Lower lobe of right lung (tissue), 2 donors: ENCODE measurements at regions not wholly inside any gene's neighbourhood (a gene's known extent, or its start where the extent isn't known, plus 50 kb on each side); places are given as distances from the start of the nearest gene placed in this dataset.

Source experiments
- ATAC-seq, 2 donors: fragments of 200-7000 bp; cut with Tn5 transposase; one replicate each; pipeline ENCODE4 v1.9.1; 2020 to 2022; ENCODE audit warnings: mild to moderate bottlenecking in 2 of 2, moderate library complexity in 2 of 2
- DNase-seq: peaks from one replicate; pipeline ENCODE4 v3.0.0-alpha.2; 2020
- H3K27ac ChIP-seq: fragments of 200-600 bp; one replicate; pipeline ENCODE4 v1.8.0; 2022
- H3K27me3 ChIP-seq: fragments of 200-600 bp; one replicate; pipeline ENCODE4 v1.8.0; 2022; ENCODE audit warnings: low read depth
- H3K36me3 ChIP-seq: fragments of 200-600 bp; one replicate; pipeline ENCODE4 v1.8.0; 2022; ENCODE audit warnings: mild to moderate bottlenecking
- H3K4me1 ChIP-seq: fragments of 200-600 bp; one replicate; pipeline ENCODE4 v1.8.0; 2022
- H3K4me3 ChIP-seq: fragments of 200-600 bp; one replicate; pipeline ENCODE4 v1.8.0; 2022; ENCODE audit warnings: mild to moderate bottlenecking
- H3K9me3 ChIP-seq: fragments of 200-600 bp; one replicate; pipeline ENCODE4 v1.8.0; 2022
- intact Hi-C: fragments of 100-400 bp; cut with DNase I; formaldehyde crosslinking; loops from one replicate; pipeline ENCODE4 v1.11.0; 2022
- TF ChIP-seq, protein P1 (sequence below): fragments of 200-600 bp; IDR thresholded peaks from one replicate; pipeline ENCODE4 v1.8.0; 2022; ENCODE audit warnings: antibody characterized with exemption, mild to moderate bottlenecking
- donor health status: DM: no; HTN: yes; CAD: no; lungs with severe emphysema.

- no peak overlapping the region for H3K4me3 ChIP-seq
- TF ChIP-seq, protein P1, sequence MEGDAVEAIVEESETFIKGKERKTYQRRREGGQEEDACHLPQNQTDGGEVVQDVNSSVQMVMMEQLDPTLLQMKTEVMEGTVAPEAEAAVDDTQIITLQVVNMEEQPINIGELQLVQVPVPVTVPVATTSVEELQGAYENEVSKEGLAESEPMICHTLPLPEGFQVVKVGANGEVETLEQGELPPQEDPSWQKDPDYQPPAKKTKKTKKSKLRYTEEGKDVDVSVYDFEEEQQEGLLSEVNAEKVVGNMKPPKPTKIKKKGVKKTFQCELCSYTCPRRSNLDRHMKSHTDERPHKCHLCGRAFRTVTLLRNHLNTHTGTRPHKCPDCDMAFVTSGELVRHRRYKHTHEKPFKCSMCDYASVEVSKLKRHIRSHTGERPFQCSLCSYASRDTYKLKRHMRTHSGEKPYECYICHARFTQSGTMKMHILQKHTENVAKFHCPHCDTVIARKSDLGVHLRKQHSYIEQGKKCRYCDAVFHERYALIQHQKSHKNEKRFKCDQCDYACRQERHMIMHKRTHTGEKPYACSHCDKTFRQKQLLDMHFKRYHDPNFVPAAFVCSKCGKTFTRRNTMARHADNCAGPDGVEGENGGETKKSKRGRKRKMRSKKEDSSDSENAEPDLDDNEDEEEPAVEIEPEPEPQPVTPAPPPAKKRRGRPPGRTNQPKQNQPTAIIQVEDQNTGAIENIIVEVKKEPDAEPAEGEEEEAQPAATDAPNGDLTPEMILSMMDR = no peak
- no peak overlapping the region for H3K27ac ChIP-seq
- H3K36me3 ChIP-seq = no peaks in the 10 kb centered on the region
- H3K4me1 ChIP-seq = no peaks in the 10 kb centered on the region
- DNase-seq (no peak), ATAC-seq (no peak)
- no peaks in the 10 kb centered on the region for H3K27me3 ChIP-seq
- intact Hi-C loops = no loop called here
- no peaks in the 10 kb centered on the region for H3K9me3 ChIP-seq
Measured at GRCh38 chr6:148082044-148082443, 260.6 kb upstream of the SASH1 start.

- Histone ChIP-seq H3K36me3 (no peaks in the 10 kb centered on the region), H3K27me3 (no peaks in the 10 kb centered on the region), H3K4me1 (no peaks in the 10 kb centered on the region), H3K9me3 (no peaks in the 10 kb centered on the region), H3K4me3 (no peak overlapping the region), H3K27ac (no peak overlapping the region)
- DNase-seq (no peak), ATAC-seq (no peak)
- intact Hi-C loops = no loop called here
- TF ChIP-seq, protein P1 = no peak
Measured at GRCh38 chr6:148082696-148083095, 259.9 kb upstream of the SASH1 start.

DNA sequence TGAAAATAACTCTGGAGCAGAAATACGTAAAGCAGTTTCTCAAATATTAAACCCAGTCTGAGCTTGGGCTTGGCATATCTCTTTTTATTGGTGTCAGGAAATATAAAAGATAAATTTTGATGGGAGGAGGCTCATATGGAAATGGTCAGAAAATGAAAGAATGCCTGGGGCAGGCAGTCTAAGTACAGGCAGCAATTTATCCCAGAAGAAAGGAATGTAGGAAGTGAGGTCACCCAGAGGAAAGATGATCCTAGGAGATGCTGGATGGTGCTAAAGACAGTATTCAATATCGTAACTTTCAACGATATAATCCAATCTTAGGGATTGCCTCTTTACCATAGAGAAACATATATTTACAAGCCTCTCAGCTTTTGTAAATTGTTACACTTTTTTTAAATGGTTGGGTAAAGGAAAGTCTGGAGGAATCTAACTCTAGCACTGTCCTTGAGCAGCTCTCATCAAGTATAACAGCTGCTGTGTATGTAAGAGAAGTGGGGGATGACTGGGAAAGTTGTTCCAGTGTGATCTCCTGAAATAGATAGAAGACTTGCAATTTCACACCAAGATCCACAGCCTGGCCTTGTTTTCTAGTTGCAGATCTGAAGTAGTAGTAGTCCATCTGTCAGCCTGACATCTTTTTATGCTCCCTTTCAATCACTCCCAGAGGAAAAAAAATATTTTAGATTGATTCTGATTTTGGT, 256.9 kb upstream of the SASH1 start:
- TF ChIP-seq, protein P1 = no peak
- H3K4me3 ChIP-seq = no peak overlapping the region
- H3K36me3 ChIP-seq = no peaks in the 10 kb centered on the region
- DNase-seq (no peak), ATAC-seq (no peak)
- H3K27ac ChIP-seq = no peak overlapping the region
- intact Hi-C loops = no loop called here
- no peaks in the 10 kb centered on the region for H3K4me1 ChIP-seq
- no peaks in the 10 kb centered on the region for H3K27me3 ChIP-seq
- H3K9me3 ChIP-seq = peaks cover 10% of the 10 kb centered on the region

DNA sequence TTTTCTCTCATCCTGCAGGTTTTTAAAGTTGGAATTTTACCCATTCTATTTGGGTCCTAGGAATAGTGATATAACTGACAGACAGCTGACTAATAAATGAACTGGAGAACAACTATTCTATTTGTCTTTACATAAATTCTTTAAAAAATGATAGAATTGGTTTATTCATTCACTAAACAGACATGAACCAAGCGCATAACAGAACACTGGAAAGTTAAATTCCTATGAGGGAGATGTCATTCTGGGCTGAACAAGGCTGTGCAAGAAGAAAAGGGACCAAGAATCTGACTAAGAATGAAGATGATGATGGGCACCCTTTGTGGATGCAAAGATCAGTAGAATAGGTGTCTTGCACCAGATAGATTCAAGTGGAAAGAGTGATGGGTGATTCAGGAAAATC, 256.3 kb upstream of the SASH1 start:
- no peak overlapping the region for H3K4me3 ChIP-seq
- TF ChIP-seq, protein P1 = no peak
- intact Hi-C loops = no loop called here
- H3K4me1 ChIP-seq = no peaks in the 10 kb centered on the region
- DNase-seq (no peak), ATAC-seq (no peak)
- H3K27me3 ChIP-seq = no peaks in the 10 kb centered on the region
- no peaks in the 10 kb centered on the region for H3K36me3 ChIP-seq
- H3K27ac ChIP-seq = no peak overlapping the region
- H3K9me3 ChIP-seq = peaks cover 13% of the 10 kb centered on the region

GRCh38 chr6:148086843-148087242, 255.8 kb upstream of the SASH1 start:
- Histone ChIP-seq H3K27me3 (no peaks in the 10 kb centered on the region), H3K4me1 (no peaks in the 10 kb centered on the region), H3K27ac (no peak overlapping the region), H3K36me3 (no peaks in the 10 kb centered on the region), H3K9me3 (peaks cover 17% of the 10 kb centered on the region), H3K4me3 (no peak overlapping the region)
- DNase-seq = no peak
- intact Hi-C loops = no loop called here
- TF ChIP-seq, protein P1 = no peak
- ATAC-seq = no peak
